IMR-90 (cell line): ENCODE measurements at regions not wholly inside any gene's neighbourhood (a gene's known extent, or its start where the extent isn't known, plus 50 kb on each side); places are given as distances from the start of the nearest gene placed in this dataset.

Experiments
- ATAC-seq: fragments of 200-7000 bp; cut with Tn5 transposase; 2 replicates; pipeline ENCODE4 v1.9.1; 2020; ENCODE audit warnings: low read depth, mild to moderate bottlenecking, moderate library complexity
- BruUV-seq: library from RNA; stranded (reverse); fragments of 400-500 nt; replicated peaks from 2 replicates; lab custom pipeline; 2021; lab: Mats Ljungman, UMichigan
- CTCF ChIA-PET: fragments of 300-600 bp; formaldehyde crosslinking; extraction: SDS; loops from one replicate; lab custom pipeline; 2021; ENCODE audit warnings: antibody characterized with exemption; lab: Yijun Ruan, JAX
- POLR2A ChIA-PET: fragments of 300-600 bp; sonication (Branson Sonifier 250); formaldehyde crosslinking; loops from one replicate; lab custom pipeline; 2022; ENCODE audit warnings: antibody characterized with exemption; ENCODE audit not compliant: unreplicated experiment; lab: Charles Lee
- DNase-seq: peaks from one replicate; pipeline ENCODE4 v3.0.0; 2013
- H2AFZ ChIP-seq: replicated peaks from 2 replicates; pipeline ENCODE3; 2013; ENCODE audit warnings: low read length, mild to moderate bottlenecking; ENCODE audit not compliant: poor library complexity
- H2AK5ac ChIP-seq: 2 replicates; pipeline ENCODE4 v1.6.1; 2013; ENCODE audit warnings: low read depth, low read length, inconsistent platforms
- H2AK9ac ChIP-seq: replicated peaks from 2 replicates; pipeline ENCODE3; 2013; ENCODE audit warnings: mild to moderate bottlenecking, low read depth, low read length, moderate library complexity; ENCODE audit not compliant: poor library complexity
- H2BK120ac ChIP-seq: 2 replicates; pipeline ENCODE4 v1.6.1; 2013; ENCODE audit warnings: low read depth, low read length, inconsistent platforms
- H2BK15ac ChIP-seq: 3 replicates; pipeline ENCODE4 v1.6.1; 2013; ENCODE audit warnings: low read depth, low read length, inconsistent platforms
- H2BK20ac ChIP-seq: 2 replicates; pipeline ENCODE4 v1.6.1; 2013; ENCODE audit warnings: low read depth, mild to moderate bottlenecking, inconsistent platforms, low read length, moderate library complexity
- H2BK5ac ChIP-seq: 2 replicates; pipeline ENCODE4 v1.6.1; 2013; ENCODE audit warnings: mild to moderate bottlenecking, low read depth, low read length, inconsistent platforms; ENCODE audit not compliant: poor library complexity, severe bottlenecking
- H3K14ac ChIP-seq: replicated peaks from 2 replicates; pipeline ENCODE4 v1.6.1; 2013; ENCODE audit warnings: low read depth, low read length, inconsistent platforms
- H3K18ac ChIP-seq: 2 replicates; pipeline ENCODE4 v1.6.1; 2013; ENCODE audit warnings: low read depth, low read length, control low read depth
- H3K23ac ChIP-seq: 2 replicates; pipeline ENCODE4 v1.6.1; 2013; ENCODE audit warnings: low read depth, low read length, inconsistent platforms
- H3K27ac ChIP-seq: 2 replicates; pipeline ENCODE4 v1.5.1; 2013; ENCODE audit warnings: mild to moderate bottlenecking, control low read depth, low read length; ENCODE audit not compliant: insufficient read depth
- H3K27me3 ChIP-seq: 2 replicates; pipeline ENCODE4 v1.6.1; 2013; ENCODE audit warnings: low read length; ENCODE audit not compliant: control insufficient read depth, insufficient read depth
- H3K36me3 ChIP-seq: 2 replicates; pipeline ENCODE4 v1.6.1; 2013; ENCODE audit warnings: low read length, mixed read lengths; ENCODE audit not compliant: control insufficient read depth, insufficient read depth
- H3K4ac ChIP-seq: 2 replicates; pipeline ENCODE4 v1.6.1; 2013; ENCODE audit warnings: low read depth, low read length, inconsistent platforms
- H3K4me1 ChIP-seq: 2 replicates; pipeline ENCODE4 v1.6.1; 2013; ENCODE audit warnings: low read length, mixed read lengths; ENCODE audit not compliant: control insufficient read depth, insufficient read depth
- H3K4me2 ChIP-seq: 2 replicates; pipeline ENCODE4 v1.6.1; 2013; ENCODE audit warnings: low read depth, mild to moderate bottlenecking, control low read depth, low read length, moderate library complexity
- H3K4me3 ChIP-seq: 2 replicates; pipeline ENCODE4 v1.5.1; 2013; ENCODE audit warnings: low read depth, mild to moderate bottlenecking, control low read depth, low read length, moderate library complexity; ENCODE audit not compliant: insufficient read depth
- H3K56ac ChIP-seq: 2 replicates; pipeline ENCODE4 v1.6.1; 2013; ENCODE audit warnings: low read length, inconsistent platforms; ENCODE audit not compliant: insufficient read depth; ENCODE audit errors: extremely low read depth
- H3K79me1 ChIP-seq, 2 experiments: 2 replicates each; pipeline ENCODE4 v1.6.1; 2013; ENCODE audit warnings: low read length in 2 of 2, inconsistent platforms in 1 of 2, low read depth in 1 of 2
- H3K9ac ChIP-seq: 2 replicates; pipeline ENCODE4 v1.6.1; 2013; ENCODE audit warnings: low read depth, low read length, control low read depth
- H3K9me1 ChIP-seq: 2 replicates; pipeline ENCODE4 v1.6.1; 2013; ENCODE audit warnings: low read length, inconsistent platforms; ENCODE audit not compliant: insufficient read depth
- H3K9me3 ChIP-seq: 2 replicates; pipeline ENCODE4 v1.6.1; 2013; ENCODE audit warnings: low read length; ENCODE audit not compliant: control insufficient read depth, insufficient read depth
- H4K20me1 ChIP-seq: 2 replicates; pipeline ENCODE4 v1.6.1; 2013; ENCODE audit warnings: low read length, inconsistent platforms; ENCODE audit not compliant: insufficient read depth
- H4K5ac ChIP-seq: 2 replicates; pipeline ENCODE4 v1.6.1; 2013; ENCODE audit warnings: mild to moderate bottlenecking, low read depth, low read length, control low read depth
- H4K8ac ChIP-seq, 2 experiments: 2 replicates each; pipeline ENCODE4 v1.6.1; 2013; ENCODE audit warnings: low read depth in 2 of 2, low read length in 2 of 2, control low read depth in 1 of 2, inconsistent platforms in 1 of 2
- H4K91ac ChIP-seq: 2 replicates; pipeline ENCODE4 v1.6.1; 2013; ENCODE audit warnings: low read depth, low read length, inconsistent platforms; ENCODE audit not compliant: insufficient read depth
- RAD21 ChIP-seq: IDR thresholded peaks from 2 replicates; pipeline ENCODE4 v1.6.1; 2012; ENCODE audit warnings: low read length, improper control_type of control experiment
- WGBS, 2 experiments: methylation state at CpG; one replicate each; pipeline versions ENCODE4 v1.1.5 to v1.1.7; 2013; ENCODE audit warnings: missing lambda C conversion rate in 2 of 2; ENCODE audit not compliant: insufficient read length in 1 of 2; ENCODE audit errors: extremely low coverage in 2 of 2; 5-methylcytosine and 5-hydroxymethylcytosine counted together
- dilution Hi-C: fragments of 300-500 bp; cut with HindIII; formaldehyde crosslinking; loops from one replicate; pipeline ENCODE4 v1.14.3; 2018; ENCODE audit warnings: low sequenced_read_pairs; ENCODE audit not compliant: unreplicated experiment
- in situ Hi-C: fragments of 300-500 bp; cut with MboI; formaldehyde crosslinking; loops from 3 replicates; pipeline ENCODE4 v1.14.3; 2019; ENCODE audit warnings: low sequenced_read_pairs, inconsistent platforms, mixed read lengths
- intact Hi-C: fragments of 100-400 bp; cut with micrococcal nuclease; formaldehyde crosslinking; loops from 2 replicates; pipeline ENCODE4 v1.10.0; 2022

DNA sequence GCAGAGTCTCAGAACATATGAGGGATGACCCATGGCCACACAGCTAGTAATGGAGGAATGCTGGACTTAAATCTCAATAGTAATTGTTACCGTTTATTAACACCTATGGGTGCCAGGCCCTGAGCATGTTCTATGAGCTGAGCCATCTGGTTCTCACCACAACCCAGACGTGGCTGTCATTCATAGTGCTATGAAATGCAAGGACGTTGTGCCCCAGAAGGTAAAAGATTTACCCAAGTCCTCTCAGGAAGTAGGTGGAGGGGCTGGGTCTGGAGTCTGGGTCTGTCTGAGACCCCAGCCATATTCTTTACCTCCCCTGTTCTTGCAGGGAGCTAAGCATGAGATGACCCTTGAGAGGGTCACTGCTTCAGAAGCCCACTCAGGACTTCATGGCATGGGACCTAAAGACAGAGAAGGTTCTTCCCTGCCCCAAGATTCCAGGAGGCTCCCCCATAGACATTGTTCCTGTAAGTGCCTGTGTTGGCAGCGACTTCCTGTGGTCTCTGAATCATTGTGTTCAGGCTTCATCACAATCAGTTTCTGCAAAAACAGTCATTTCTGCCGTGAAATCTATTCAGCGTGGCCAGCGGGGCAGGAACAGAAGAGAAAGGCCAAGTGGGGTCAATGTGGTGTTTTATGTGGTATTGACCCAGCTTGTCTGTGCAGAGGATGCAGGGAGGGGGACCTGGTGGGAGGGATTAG lies 475.4 kb downstream of the PTPRU start:
- no peak overlapping the region for H3K9ac ChIP-seq

More for the DNA sequence above, 475.4 kb downstream of the PTPRU start:
- Histone ChIP-seq H2BK20ac (peak overlapping the region; percentile 89; the same call in 1 of the 2 replicates), H2BK5ac (peak overlapping the region; percentile 41), H3K9me3 (no peaks in the 10 kb centered on the region), H4K91ac (peak overlapping the region; percentile 72), H3K23ac (peak overlapping the region; percentile 43), H3K27me3 (no peaks in the 10 kb centered on the region), H2AK5ac (peak overlapping the region; percentile 50; the same call in 1 of the 2 replicates), H2BK120ac (peak overlapping the region; percentile 90), H3K14ac (peak overlapping the region; percentile 68), H3K4me3 (no peak overlapping the region), H4K8ac (peak overlapping the region; percentile 28 to 74; a peak in 3 of 4 replicates), H3K36me3 (no peaks in the 10 kb centered on the region), H3K9me1 (peaks cover 11% of the 10 kb centered on the region), H3K56ac (no peak overlapping the region; the same call in 1 of the 2 replicates), H3K4me1 (peaks cover 22% of the 10 kb centered on the region), H3K27ac (peak overlapping the region; percentile 24), H2AFZ (peak overlapping the region; percentile 48), H2BK15ac (peak overlapping the region; percentile 74; the same call in 2 of the 3 replicates), H4K5ac (peak overlapping the region; percentile 49; the same call in 1 of the 2 replicates), H4K20me1 (no peaks in the 10 kb centered on the region), H3K4ac (peak overlapping the region; percentile 73), H3K18ac (peak overlapping the region; percentile 58; the same call in 1 of the 2 replicates), H3K79me1 (no peaks in the 10 kb centered on the region), H2AK9ac (peak overlapping the region; percentile 10), H3K4me2 (no peak overlapping the region)
- peak; percentile 78 for DNase-seq
- CTCF ChIA-PET: no interaction called here
- in situ Hi-C loops: no loop called here
- POLR2A ChIA-PET: no interaction called here
- ATAC-seq: no peak; the same call in 1 of the 2 replicates
- intact Hi-C loops: no loop called here
- dilution Hi-C loops: no loop called here
- BruUV-seq: no TSS peak
- TF ChIP-seq RAD21: no peak
- no CpG with 5 or more reads among the region's 7 CpGs for WGBS, 2 experiments
